GM23338 (cell line): ENCODE measurements at regions not wholly inside any gene's neighbourhood (a gene's known extent, or its start where the extent isn't known, plus 50 kb on each side); places are given as distances from the start of the nearest gene placed in this dataset.
A peak's percentile ranks its signal among the peaks of the same experiment; 100 is the strongest.

Source experiments
- ATAC-seq: fragments of 200-7000 bp; cut with Tn5 transposase; 3 replicates; pipeline ENCODE4 v1.9.1; 2020
- DNase-seq: peaks from one replicate; pipeline ENCODE4 v3.0.0-alpha.2; 2015; ENCODE audit warnings: low spot score
- H2AFZ ChIP-seq: fragments of 200-600 bp; sonication (generic); 2 replicates; pipeline ENCODE4 v1.8.0; 2016; ENCODE audit warnings: antibody characterized with exemption, mild to moderate bottlenecking, moderate library complexity
- H3F3A ChIP-seq: fragments of 200-600 bp; sonication (generic); replicated peaks from 2 replicates; pipeline ENCODE4 v1.8.0; 2017; ENCODE audit warnings: antibody characterized with exemption, mixed run types, low read depth
- H3K27ac ChIP-seq: fragments of 200-600 bp; sonication (generic); 2 replicates; pipeline ENCODE4 v1.6.1; 2016; ENCODE audit warnings: low read depth
- H3K27me3 ChIP-seq: fragments of 200-600 bp; sonication (generic); 2 replicates; pipeline ENCODE4 v1.8.0; 2016; ENCODE audit warnings: mild to moderate bottlenecking, mixed run types, moderate library complexity; ENCODE audit not compliant: insufficient read depth
- H3K36me3 ChIP-seq: fragments of 200-600 bp; sonication (generic); 2 replicates; pipeline ENCODE4 v1.8.0; 2016; ENCODE audit warnings: mild to moderate bottlenecking; ENCODE audit not compliant: insufficient read depth
- H3K4me1 ChIP-seq: fragments of 200-600 bp; sonication (generic); 2 replicates; pipeline ENCODE4 v1.8.0; 2016; ENCODE audit warnings: mild to moderate bottlenecking, moderate library complexity; ENCODE audit not compliant: insufficient read depth
- H3K4me2 ChIP-seq: fragments of 200-600 bp; sonication (generic); 2 replicates; pipeline ENCODE4 v1.7.1; 2017; ENCODE audit warnings: mixed run types
- H3K4me3 ChIP-seq: fragments of 200-600 bp; sonication (generic); 2 replicates; pipeline ENCODE4 v1.6.1; 2016; ENCODE audit warnings: mixed run types
- H3K79me2 ChIP-seq: fragments of 200-600 bp; sonication (generic); replicated peaks from 2 replicates; pipeline ENCODE4 v1.8.0; 2017; ENCODE audit warnings: mild to moderate bottlenecking; ENCODE audit not compliant: insufficient read depth
- H3K9me2 ChIP-seq: fragments of 200-600 bp; sonication (generic); 2 replicates; pipeline ENCODE4 v1.8.0; 2017; ENCODE audit not compliant: insufficient read depth
- H4K20me1 ChIP-seq: fragments of 200-600 bp; sonication (generic); replicated peaks from 2 replicates; pipeline ENCODE4 v1.8.0; 2017; ENCODE audit warnings: mild to moderate bottlenecking; ENCODE audit not compliant: insufficient read depth
- H3K27ac Mint-ChIP-seq: 2 replicates; pipeline ENCODE4 v1.8.0; 2020; ENCODE audit warnings: inconsistent platforms, mild to moderate bottlenecking, moderate library complexity, mixed read lengths
- H3K27me3 Mint-ChIP-seq: 3 replicates; pipeline ENCODE4 v1.8.0; 2022; ENCODE audit warnings: low read depth, mild to moderate bottlenecking, moderate library complexity, mixed read lengths, inconsistent platforms; ENCODE audit not compliant: insufficient read depth, poor library complexity
- H3K36me3 Mint-ChIP-seq: 3 replicates; pipeline ENCODE4 v1.8.0; 2021; ENCODE audit warnings: low read depth, mild to moderate bottlenecking, inconsistent platforms, moderate library complexity, mixed read lengths
- H3K4me1 Mint-ChIP-seq: 3 replicates; pipeline ENCODE4 v1.8.0; 2020; ENCODE audit warnings: mild to moderate bottlenecking, inconsistent platforms, mixed read lengths
- H3K4me3 Mint-ChIP-seq: 3 replicates; pipeline ENCODE4 v1.8.0; 2021; ENCODE audit warnings: moderate library complexity, mild to moderate bottlenecking, inconsistent platforms, mixed read lengths
- H3K9me3 Mint-ChIP-seq: 3 replicates; pipeline ENCODE4 v1.8.0; 2020; ENCODE audit warnings: moderate library complexity, mild to moderate bottlenecking, inconsistent platforms, mixed read lengths
- EZH2phosphoT487 ChIP-seq: fragments of 200-600 bp; sonication (generic); IDR thresholded peaks from one replicate; pipeline ENCODE4 v1.8.1; 2018; ENCODE audit warnings: antibody characterized with exemption; ENCODE audit not compliant: unreplicated experiment
- JUNB ChIP-seq: IDR thresholded peaks from one replicate; pipeline ENCODE4 v1.6.1; 2016; ENCODE audit warnings: antibody characterized with exemption; ENCODE audit not compliant: unreplicated experiment
- NANOG ChIP-seq: IDR thresholded peaks from 2 replicates; pipeline ENCODE4 v1.6.1; 2016; ENCODE audit warnings: antibody characterized with exemption, borderline replicate concordance
- POLR2AphosphoS5 ChIP-seq: IDR thresholded peaks from 2 replicates; pipeline ENCODE4 v1.6.1; 2016; ENCODE audit warnings: antibody characterized with exemption, low read depth
- STAT1 ChIP-seq: IDR thresholded peaks from one replicate; pipeline ENCODE4 v1.6.1; 2016; ENCODE audit warnings: antibody characterized with exemption; ENCODE audit not compliant: unreplicated experiment
- ZNF114 ChIP-seq: fragments of 250-450 bp; sonication (Bioruptor Pico); IDR thresholded peaks from 2 replicates; pipeline ENCODE4 v1.5.0; 2020; ENCODE audit warnings: mild to moderate bottlenecking, moderate library complexity
- ZNF331 ChIP-seq: fragments of 250-450 bp; sonication (Bioruptor Pico); IDR thresholded peaks from 2 replicates; pipeline ENCODE4 v1.5.0; 2020; ENCODE audit warnings: low read depth, mild to moderate bottlenecking, moderate library complexity
- TF ChIP-seq, protein P1 (sequence below): IDR thresholded peaks from 2 replicates; pipeline ENCODE4 v1.6.1; 2016; ENCODE audit warnings: antibody characterized with exemption
- TF ChIP-seq, protein P2 (sequence below), 2 experiments: fragments of 200-600 bp in 1 of 2; sonication (generic) in 1 of 2; conservative IDR thresholded peaks; 2 replicates each; pipeline versions ENCODE4 v1.5.1 to v1.6.1; 2016 to 2017; ENCODE audit warnings: antibody characterized with exemption in 2 of 2, low read depth in 2 of 2, mild to moderate bottlenecking in 2 of 2, moderate library complexity in 1 of 2

DNA sequence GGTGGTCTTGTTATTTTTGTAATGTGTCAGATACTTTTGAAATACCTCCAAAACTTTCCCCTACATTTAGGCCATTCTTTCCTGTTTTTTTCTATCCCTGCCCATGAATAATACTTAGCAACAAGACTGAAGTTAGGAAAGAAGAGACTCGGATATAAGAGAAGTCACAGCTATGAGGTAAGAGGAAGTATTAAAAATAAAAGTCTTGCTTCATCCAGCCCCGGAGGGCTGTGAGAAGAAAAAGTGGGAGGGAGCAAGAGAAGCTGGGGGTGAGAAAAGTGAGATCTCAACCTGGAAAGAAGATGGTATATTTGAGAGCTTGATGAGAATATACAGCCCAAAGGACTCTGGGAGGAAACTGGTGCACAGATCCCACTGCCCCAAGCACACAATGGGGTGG is 213.5 kb upstream of the CDIN1 start:
- H3K79me2 ChIP-seq = no peaks in the 10 kb centered on the region
- H2AFZ ChIP-seq = no peak overlapping the region
- no peaks in the 10 kb centered on the region for H3K27me3 ChIP-seq
- ATAC-seq (no peak), DNase-seq (no peak)
- H3K9me2 ChIP-seq = no peaks in the 10 kb centered on the region
- no peaks in the 10 kb centered on the region for H4K20me1 ChIP-seq
- no peak overlapping the region for H3K27ac ChIP-seq
- H3K36me3 ChIP-seq = no peaks in the 10 kb centered on the region
- H3F3A ChIP-seq = no peaks in the 10 kb centered on the region
- H3K27me3 Mint-ChIP-seq = no peaks in the 10 kb centered on the region
- no peaks in the 10 kb centered on the region for H3K4me1 Mint-ChIP-seq
- H3K4me3 Mint-ChIP-seq = no peak overlapping the region
- H3K9me3 Mint-ChIP-seq = no peaks in the 10 kb centered on the region
- no peak overlapping the region for H3K4me2 ChIP-seq
- H3K4me3 ChIP-seq = no peak overlapping the region
- no peaks in the 10 kb centered on the region; the same call in 1 of the 2 replicates for H3K4me1 ChIP-seq
- 0 out of 2 replicates have a peak overlapping the region, but pooled peaks have one; percentile 19 for H3K27ac Mint-ChIP-seq
- TF ChIP-seq, protein P1, sequence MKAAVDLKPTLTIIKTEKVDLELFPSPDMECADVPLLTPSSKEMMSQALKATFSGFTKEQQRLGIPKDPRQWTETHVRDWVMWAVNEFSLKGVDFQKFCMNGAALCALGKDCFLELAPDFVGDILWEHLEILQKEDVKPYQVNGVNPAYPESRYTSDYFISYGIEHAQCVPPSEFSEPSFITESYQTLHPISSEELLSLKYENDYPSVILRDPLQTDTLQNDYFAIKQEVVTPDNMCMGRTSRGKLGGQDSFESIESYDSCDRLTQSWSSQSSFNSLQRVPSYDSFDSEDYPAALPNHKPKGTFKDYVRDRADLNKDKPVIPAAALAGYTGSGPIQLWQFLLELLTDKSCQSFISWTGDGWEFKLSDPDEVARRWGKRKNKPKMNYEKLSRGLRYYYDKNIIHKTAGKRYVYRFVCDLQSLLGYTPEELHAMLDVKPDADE = no peak
- TF ChIP-seq STAT1 (no peak), ZNF331 (no peak), ZNF114 (no peak), EZH2phosphoT487 (no peak), NANOG (no peak), POLR2AphosphoS5 (no peak)
- TF ChIP-seq, protein P2, sequence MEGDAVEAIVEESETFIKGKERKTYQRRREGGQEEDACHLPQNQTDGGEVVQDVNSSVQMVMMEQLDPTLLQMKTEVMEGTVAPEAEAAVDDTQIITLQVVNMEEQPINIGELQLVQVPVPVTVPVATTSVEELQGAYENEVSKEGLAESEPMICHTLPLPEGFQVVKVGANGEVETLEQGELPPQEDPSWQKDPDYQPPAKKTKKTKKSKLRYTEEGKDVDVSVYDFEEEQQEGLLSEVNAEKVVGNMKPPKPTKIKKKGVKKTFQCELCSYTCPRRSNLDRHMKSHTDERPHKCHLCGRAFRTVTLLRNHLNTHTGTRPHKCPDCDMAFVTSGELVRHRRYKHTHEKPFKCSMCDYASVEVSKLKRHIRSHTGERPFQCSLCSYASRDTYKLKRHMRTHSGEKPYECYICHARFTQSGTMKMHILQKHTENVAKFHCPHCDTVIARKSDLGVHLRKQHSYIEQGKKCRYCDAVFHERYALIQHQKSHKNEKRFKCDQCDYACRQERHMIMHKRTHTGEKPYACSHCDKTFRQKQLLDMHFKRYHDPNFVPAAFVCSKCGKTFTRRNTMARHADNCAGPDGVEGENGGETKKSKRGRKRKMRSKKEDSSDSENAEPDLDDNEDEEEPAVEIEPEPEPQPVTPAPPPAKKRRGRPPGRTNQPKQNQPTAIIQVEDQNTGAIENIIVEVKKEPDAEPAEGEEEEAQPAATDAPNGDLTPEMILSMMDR (conservative IDR thresholded peaks at IDR 0.05; ENCODE audit: low read depth in 2 of 2) = no peak
- no peaks in the 10 kb centered on the region for H3K36me3 Mint-ChIP-seq

DNA sequence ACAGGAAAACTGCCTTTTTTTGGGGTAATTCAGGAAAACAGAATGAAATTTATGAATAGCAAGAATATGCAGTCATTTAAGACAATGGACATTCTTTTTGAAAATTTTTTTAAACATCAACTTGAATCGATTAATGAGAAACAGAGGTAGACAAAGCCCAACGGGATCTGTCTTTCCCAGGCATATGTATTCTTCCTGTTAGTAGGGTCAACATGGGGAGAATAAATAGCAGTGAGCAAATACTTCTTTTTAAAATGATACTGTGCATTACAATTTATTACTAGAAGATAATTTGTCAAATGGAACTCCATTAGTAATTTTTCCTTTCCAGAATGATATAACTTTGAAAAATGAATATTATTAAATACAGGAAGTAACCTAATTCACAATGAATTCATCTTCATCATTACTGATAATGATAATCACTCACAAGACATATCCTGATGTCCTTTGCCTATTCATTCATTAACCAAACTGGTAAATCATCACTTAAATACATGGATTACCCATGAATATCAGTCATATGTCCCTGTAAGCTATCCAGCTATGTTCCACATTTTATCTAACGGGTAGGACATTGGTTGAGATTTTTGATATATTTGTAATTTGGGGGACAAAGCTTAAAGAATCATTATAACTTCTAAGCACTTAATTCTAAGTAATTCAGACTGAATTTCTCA is 209.2 kb upstream of the CDIN1 start:
- Mint-ChIP-seq H3K36me3 (no peaks in the 10 kb centered on the region), H3K4me3 (no peak overlapping the region), H3K27me3 (no peaks in the 10 kb centered on the region), H3K4me1 (no peaks in the 10 kb centered on the region), H3K27ac (no peak overlapping the region), H3K9me3 (no peaks in the 10 kb centered on the region)
- H3K27me3 ChIP-seq = no peaks in the 10 kb centered on the region
- H3K27ac ChIP-seq = no peak overlapping the region
- H3K79me2 ChIP-seq = no peaks in the 10 kb centered on the region
- no peak overlapping the region for H3K4me2 ChIP-seq
- H3K9me2 ChIP-seq = no peaks in the 10 kb centered on the region
- no peaks in the 10 kb centered on the region for H3K36me3 ChIP-seq
- H3K4me1 ChIP-seq = no peaks in the 10 kb centered on the region; the same call in 1 of the 2 replicates
- H3F3A ChIP-seq = no peaks in the 10 kb centered on the region
- no peaks in the 10 kb centered on the region for H4K20me1 ChIP-seq
- H3K4me3 ChIP-seq = no peak overlapping the region
- TF ChIP-seq ZNF331 (no peak), EZH2phosphoT487 (no peak)
- DNase-seq = no peak
- ATAC-seq = no peak
- H2AFZ ChIP-seq = no peak overlapping the region

DNA sequence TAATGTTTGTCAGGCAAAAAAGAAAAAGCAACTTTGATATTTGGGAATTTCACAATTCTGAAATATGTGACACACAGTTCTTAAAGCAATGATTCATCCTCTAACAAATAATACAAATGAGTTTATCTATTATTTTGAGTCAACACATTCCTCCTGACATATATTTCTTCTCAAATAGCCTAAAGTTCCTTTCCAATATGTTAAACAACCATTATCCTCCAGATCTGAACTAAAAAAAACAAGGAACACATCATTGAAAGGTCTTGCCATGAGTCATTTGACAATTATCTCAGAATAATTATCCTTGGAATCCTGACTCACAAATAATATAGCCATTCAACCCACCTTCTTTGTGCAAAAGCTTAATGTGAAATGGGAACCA is 208.7 kb upstream of the CDIN1 start:
- Histone ChIP-seq H4K20me1 (no peaks in the 10 kb centered on the region), H2AFZ (no peak overlapping the region), H3K4me1 (no peaks in the 10 kb centered on the region; the same call in 1 of the 2 replicates), H3K79me2 (no peaks in the 10 kb centered on the region), H3K4me2 (no peak overlapping the region), H3K27me3 (no peaks in the 10 kb centered on the region), H3F3A (no peaks in the 10 kb centered on the region), H3K4me3 (no peak overlapping the region), H3K36me3 (no peaks in the 10 kb centered on the region), H3K27ac (no peak overlapping the region), H3K9me2 (no peaks in the 10 kb centered on the region)
- no peak overlapping the region for H3K4me3 Mint-ChIP-seq
- no peaks in the 10 kb centered on the region for H3K27me3 Mint-ChIP-seq
- no peak overlapping the region for H3K27ac Mint-ChIP-seq
- no peak for ATAC-seq
- no peaks in the 10 kb centered on the region for H3K4me1 Mint-ChIP-seq
- no peak for DNase-seq
- no peaks in the 10 kb centered on the region for H3K36me3 Mint-ChIP-seq
- H3K9me3 Mint-ChIP-seq = no peaks in the 10 kb centered on the region
- TF ChIP-seq NANOG (no peak), JUNB (no peak)
